Uterus (tissue), 2 donors: ENCODE measurements at regions not wholly inside any gene's neighbourhood (a gene's known extent, or its start where the extent isn't known, plus 50 kb on each side); places are given as distances from the start of the nearest gene placed in this dataset.

Source experiments
- CTCF ChIP-seq, 4 experiments: fragments of 200-600 bp in 2 of 4; fragments of 450-650 bp in 2 of 4; sonication (generic) in 2 of 4; IDR thresholded peaks; one replicate each; pipeline ENCODE4 v1.5.1; 2016 to 2019; ENCODE audit warnings: antibody characterized with exemption in 4 of 4, mild to moderate bottlenecking in 2 of 4, moderate library complexity in 1 of 4
- POLR2A ChIP-seq, 2 donors: fragments of 450-650 bp; IDR thresholded peaks; one replicate each; pipeline ENCODE4 v1.6.1; 2016; ENCODE audit warnings: antibody characterized with exemption in 2 of 2, mild to moderate bottlenecking in 1 of 2, moderate library complexity in 1 of 2

- TF ChIP-seq CTCF (IDR thresholded peaks at IDR 0.05) (no peak), POLR2A (IDR thresholded peaks at IDR 0.05) (no peak)
Measured at GRCh38 chr2:5898667-5899066, 206.5 kb downstream of the SOX11 start.
